EL (cell line): ENCODE measurements at regions not wholly inside any gene's neighbourhood (a gene's known extent, or its start where the extent isn't known, plus 50 kb on each side); places are given as distances from the start of the nearest gene placed in this dataset.
A peak's percentile ranks its signal among the peaks of the same experiment; 100 is the strongest.
"Not testable (repeated sequence)": the region's sequence is repeated elsewhere in the genome, so short reads cannot be mapped to it uniquely, and the experiment has no call there.

Experiments used
- DNase-seq: peaks from one replicate; pipeline ENCODE4 v3.0.0-alpha.2; 2016

DNA sequence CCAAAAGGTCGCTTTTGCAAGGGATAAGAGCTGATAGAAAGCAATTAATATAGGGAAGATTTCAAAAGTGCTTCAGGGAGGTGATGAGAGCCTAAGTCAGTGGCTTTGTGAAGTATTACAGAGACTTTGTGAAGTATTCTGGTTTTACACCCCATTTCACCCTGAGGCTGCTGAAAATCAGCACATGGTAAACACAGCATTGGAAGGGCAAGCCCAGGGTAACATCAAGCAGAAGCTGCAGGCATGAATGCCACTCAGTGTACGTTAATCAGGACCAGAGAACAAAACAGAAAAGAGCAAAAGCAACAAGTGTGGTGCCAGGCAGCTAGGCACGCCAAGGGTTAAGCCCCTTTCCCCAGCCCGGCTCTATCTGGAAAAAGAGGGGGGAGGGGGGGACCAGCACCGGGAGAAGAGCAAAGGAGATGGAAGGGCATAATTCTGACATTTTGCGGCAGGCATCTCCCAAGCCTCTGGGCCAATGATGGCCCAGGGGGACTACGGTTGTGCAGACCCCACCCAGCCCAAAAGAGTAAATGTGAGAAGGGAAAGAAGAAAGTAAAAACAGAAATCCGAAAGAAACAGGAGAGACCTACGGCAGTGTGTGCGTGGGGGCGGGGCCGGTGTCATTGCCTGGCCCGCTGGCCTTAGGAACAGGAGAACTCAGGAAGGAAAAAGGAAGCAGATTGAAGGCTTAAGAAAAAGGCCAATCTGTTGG, 58.9 kb downstream of the DHRS2 start:
- no peak for DNase-seq

GRCh38 chr14:23695664-23695999, 59.5 kb downstream of the DHRS2 start:
- DNase-seq, result no peak

DNA sequence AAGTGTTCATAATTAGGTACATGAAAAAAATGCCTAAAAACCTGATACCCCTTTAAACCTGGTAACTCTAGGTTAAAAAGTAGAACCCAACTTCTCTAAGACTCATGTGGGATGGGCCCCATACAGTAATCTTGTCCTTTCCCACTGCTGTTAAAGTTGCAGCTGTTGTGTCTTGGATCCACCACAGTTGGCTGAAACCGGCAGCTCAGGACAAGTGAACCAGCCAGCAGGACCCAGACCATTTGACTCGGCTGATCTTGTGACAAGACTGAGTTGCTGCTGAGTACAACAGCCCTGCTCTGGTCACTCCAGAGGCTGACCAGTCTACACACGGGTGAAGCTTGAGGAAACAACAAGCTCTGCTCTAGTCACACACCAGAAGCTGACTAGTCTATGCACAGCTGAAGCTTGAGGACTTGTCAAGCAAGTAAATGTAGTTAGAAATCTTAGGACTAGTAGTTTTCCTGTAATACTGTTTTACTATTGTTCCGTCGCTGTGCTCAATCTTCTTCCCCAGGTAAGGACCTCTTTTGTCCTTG, 60.6 kb downstream of the DHRS2 start:
- no peak for DNase-seq

DNA sequence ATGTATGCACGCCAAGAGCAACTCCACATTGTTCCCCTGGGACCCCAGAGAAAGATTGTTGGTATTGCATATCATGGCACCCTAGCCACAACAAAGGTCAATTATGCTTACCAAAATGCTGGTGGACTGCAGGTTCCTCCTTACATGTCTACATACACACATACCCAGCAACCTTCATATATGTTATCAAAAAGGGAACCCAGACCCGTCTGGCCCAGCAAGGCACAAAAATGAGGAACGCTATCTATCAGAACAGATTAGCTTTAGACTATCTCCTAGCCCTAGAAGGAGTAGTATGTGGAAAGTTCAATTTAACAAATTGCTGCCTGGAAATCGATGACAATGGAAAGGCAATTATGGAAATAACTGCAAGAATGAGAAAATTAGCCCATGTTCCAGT, 61.5 kb downstream of the DHRS2 start:
- DNase-seq, result no peak

DNA sequence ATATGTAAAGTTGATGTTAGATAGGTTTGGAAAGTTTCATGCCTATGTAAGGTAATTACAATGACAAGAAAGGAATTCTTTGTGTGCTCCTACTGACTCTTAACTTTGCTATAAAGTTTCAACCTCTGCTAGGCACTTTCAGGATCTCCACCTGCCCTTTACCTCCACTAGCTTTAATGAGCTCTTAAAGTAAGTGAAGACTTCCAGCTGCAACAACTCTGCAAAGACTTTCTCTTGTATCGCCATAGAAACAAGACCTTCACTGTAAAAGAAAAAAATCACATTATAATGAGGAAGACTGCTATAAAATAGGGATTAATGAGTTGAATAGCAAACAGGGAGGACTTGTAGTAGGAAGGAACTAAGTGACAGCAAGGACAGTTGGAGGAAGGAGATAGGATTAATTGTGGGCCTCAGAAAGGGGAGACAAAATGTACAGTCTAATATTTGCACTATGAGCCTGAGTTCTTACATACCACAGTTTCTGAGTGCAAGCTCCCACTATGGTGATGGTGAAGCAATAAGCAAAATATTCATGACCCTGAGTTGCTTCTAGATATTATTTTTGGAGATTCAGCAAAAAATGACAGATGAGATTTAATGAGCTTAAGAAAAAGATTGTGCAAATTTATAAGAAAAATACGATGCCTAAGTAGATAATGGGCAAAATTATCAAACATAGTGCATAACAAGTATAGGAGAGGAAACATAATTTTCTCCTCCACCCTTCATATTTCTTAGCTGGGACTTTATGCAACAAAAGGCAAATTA, 66.7 kb downstream of the DHRS2 start:
- DNase-seq, result no peak

GRCh38 chr14:23704890-23705289, 68.7 kb downstream of the DHRS2 start:
- peak; percentile 11 for DNase-seq

DNA sequence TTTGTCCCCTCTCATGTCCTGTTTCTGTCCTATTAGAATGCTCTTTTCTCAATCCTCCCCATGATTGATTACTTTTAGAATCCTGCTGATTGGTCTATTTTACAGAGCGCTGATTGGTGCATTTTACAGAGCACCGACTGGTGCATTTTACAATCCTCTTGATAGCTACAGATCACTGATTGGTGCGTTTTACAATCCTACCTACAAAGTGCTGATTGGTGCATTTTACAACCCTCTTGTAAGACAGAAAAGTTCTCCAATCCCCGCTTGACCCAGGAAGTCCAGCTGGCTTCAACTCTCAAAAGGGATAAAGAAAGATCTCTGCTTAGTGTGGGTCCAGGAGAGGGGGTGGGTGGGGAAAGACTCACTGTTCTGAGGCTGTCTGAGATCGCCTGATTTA, 71.3 kb downstream of the DHRS2 start:
- DNase-seq, result no peak

DNA sequence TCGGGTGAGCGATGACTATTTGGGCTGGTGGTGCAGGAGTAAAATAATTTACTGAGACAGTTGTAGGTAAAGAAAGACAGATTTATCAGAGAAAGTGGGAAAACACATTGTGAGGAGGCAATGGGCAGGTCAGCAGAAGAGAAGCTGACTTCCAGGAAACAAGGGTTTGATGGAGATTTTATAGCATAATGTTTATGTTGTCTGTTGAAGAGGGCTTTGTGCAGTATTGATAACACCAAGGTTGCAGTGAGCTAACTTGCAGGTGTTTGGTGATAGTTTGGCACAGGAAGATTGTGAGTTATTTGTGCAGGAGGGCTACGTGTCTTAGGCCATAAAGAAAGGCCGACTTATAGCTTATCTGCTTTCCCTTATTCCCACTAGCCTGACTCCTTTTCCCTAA, 72.2 kb downstream of the DHRS2 start:
- no peak for DNase-seq

GRCh38 chr14:23709923-23710322, 73.8 kb downstream of the DHRS2 start:
- DNase-seq, result no peak

DNA sequence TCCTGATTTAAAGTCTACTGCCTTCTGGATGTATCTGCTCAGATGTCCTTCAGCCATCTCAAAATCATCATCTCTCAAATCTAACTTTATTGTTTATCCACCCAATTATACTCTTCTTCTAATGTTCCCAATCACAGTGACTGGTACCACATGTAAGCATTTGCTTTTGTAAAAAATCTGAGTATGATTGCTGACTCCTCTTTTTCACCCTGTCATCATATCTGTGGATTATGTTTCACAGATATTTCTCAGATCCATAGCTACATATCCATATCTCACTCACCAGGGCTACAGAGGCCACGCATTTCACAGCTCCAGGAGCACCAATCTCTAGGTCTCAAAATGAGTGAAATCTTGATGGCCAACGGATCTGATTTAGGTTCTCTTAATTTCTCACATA, 76.1 kb downstream of the DHRS2 start:
- no peak for DNase-seq

GRCh38 chr14:23719225-23719985, 83.2 kb downstream of the DHRS2 start:
- no peak for DNase-seq

DNA sequence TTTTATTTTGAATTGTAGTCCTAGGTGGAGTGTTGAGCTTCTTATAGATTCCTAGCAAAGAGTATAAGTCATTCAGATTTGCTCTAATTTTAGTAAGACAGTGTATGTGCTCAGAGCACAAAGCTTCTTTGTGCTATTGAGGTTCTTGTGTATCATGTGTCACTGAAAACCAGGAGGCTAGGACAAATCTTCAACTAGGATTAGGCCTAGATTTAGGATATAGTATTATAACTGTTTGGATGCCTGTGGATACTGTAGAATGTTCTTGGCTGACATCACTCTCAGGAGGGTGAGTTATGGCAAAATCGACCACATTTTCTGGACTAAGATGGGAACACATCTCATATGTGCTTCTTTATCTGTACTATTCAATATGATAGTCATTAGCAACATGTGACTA, 86.5 kb downstream of the DHRS2 start:
- no peak for DNase-seq

GRCh38 chr14:23723911-23724310, 87.7 kb downstream of the DHRS2 start:
- no peak for DNase-seq

DNA sequence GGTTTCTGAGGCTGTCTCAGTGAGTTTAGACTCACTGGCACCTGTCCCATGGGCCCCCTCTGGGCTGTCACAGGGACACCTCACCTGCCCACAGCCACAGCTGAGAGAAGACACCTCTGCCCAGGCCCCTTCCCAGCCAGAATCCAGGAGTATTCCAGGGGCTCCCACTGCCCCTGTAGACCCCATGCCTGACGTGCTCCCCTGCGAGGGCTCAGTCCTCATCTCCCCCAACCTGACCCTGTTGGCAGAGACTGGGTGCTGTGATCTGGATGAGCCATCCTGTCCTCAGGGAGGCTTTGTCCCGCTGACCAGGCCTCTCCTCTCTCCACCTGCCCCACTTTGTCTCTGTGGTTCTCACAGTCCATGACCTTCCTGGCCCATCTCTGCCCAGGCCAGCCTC, 89.4 kb downstream of the DHRS2 start:
- DNase-seq, result no peak

DNA sequence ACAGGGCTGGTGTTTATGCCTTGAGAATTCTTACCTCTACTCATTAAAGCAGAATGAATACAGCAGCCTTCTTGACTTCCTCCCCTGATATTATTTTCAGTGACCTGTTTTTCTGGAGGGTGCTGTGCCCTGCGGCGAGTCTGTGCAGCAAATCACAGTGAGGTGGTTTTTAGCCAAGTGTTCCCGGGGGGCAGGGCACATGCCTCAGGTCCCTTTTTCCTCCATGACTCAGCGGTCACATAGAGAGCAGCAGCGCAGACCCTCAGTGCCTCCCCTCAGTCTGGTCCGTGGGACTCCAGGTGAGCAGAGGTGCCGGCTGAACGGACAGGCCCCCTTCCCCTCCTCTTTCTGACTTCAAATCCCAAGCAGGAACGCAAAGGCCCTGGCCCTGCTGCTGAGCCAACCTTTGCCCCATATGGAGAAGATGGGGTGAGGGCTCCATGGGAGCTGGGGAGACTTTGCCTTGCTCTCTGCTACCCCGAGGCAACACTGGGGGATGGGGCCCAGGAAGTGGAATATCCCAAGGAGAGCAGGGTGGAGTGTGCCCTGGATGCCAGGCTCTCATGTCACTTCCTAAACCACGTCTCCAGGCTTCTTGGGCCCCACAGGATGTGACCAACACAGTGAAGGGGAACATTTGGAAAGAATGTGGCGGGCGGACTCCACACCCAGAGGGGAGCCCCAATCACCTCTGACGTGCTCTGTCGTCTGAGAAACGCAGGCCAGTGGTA, 90.0 kb downstream of the DHRS2 start:
- peak; percentile 25 for DNase-seq

- DNase-seq, result peak; percentile 64
Observed at GRCh38 chr14:23727566-23728335, 91.6 kb downstream of the DHRS2 start.

DNA sequence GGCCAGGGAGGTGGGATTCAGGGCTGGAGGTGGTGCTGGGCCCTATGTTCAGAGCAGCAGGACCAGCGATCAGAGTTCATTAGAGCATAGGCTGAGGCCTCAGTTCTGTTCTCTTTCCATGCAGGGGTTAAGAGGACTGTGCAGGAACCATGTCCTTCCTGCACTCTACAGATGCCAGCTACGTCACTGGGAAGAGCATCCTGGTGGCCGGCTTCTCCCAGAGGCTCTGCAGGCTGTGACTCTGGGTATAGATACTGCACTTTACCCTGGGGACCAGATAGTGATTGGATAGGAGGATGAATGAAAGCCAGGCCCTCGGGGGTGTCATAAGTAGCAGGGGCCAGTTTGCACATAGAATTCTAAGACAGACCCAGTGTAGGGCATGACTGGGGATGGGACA, 92.6 kb downstream of the DHRS2 start:
- no peak for DNase-seq

DNA sequence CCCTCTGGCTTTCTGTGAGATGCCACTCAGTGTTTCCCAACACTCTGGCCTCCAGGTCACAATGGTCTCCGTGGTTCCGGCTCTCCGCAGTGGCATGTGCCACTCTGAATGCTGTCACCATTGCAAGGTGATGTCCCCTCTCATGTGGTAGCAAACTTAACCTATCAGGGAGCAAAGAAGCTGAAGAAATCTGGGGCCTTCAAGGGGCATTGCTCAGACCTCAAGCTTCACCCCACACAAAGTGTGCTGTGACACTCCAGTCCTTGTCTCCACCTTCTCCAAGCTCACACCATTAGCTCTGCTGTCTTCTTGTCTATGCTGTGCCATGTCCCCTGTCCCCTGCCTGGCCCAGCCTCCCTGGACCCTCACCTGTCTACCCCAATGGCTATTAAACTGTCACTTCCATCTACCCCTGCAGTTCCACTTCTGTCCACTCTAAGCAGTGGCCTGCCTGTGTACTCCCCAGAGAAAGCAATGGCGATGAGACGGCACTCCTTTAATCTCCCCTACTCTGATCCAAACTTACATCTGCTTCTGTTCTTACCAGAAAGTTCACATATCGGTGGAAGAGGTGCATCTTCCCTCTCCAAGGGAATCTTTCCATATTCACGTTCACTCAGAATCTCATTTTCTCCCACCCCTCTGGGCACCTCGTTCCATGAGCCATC, 93.7 kb downstream of the DHRS2 start:
- no peak for DNase-seq

DNA sequence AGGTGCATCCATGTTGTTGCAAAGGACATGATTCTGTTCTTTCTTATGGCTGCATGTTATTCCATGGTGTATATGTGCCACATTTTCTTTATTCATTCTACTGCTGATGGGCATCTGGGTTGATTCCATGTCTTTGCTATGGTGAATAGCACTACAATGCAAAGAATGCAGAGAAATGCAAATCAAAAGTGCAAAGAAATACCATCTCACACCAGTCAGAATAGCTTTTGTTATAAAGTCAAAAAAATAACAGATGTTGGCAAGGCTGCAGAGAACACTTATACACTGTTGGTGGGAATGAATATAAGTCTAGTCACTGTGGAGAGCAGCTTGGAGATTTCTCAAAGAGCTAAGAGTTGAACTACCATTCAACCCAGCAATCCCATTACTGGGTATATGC, 99.2 kb downstream of the DHRS2 start:
- DNase-seq, result no peak

DNA sequence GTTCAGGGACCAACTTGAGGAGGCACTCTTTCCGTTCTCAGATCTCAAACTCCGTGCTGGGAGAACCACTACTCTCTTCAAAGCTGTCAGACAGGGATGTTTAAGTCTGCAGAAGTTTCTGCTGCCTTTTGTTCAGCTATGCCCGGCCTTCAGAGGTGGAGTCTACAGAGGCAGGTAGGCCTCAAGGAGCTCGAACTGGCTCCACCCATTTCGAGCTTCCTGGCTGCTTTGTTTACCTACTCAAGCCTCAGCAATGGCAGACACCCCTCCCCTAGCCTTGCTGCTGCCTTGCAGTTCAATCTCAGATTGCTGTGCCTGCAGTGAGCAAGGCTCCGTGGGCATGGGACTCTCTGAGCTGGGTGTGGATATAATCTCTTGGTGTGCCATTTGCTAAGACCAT, 108.2 kb downstream of the DHRS2 start:
- DNase-seq, result not testable (repeated sequence)

GRCh38 chr14:23750357-23750756, 114.2 kb downstream of the DHRS2 start:
- DNase-seq, result no peak

DNA sequence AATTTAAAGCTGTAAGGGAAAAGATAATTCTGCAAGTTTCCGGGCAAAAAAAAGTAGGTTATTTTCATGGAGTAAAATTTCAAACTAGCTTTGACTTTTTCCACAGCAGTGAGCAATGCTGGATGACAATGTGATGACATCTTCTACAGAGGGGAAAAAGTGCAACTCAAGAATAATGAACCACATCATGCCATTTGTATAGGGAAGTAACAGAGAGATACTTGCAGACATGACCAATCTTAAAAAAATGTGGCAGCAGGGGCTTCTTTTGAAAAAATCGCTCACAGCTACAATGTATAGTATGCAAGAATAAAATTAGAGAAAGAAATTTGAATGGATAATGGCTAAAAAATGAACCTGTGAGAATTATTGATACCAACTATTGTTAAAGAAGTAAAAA, 115.5 kb downstream of the DHRS2 start:
- DNase-seq, result peak; percentile 32
